GM19455 (cell line): ENCODE measurements at regions not wholly inside any gene's neighbourhood (a gene's known extent, or its start where the extent isn't known, plus 50 kb on each side); places are given as distances from the start of the nearest gene placed in this dataset.

ENCODE experiments used
- ATAC-seq: cut with Tn5 transposase; IDR thresholded peaks from one replicate; pipeline ENCODE4 v1.9.1; 2021; ENCODE audit not compliant: unreplicated experiment

DNA sequence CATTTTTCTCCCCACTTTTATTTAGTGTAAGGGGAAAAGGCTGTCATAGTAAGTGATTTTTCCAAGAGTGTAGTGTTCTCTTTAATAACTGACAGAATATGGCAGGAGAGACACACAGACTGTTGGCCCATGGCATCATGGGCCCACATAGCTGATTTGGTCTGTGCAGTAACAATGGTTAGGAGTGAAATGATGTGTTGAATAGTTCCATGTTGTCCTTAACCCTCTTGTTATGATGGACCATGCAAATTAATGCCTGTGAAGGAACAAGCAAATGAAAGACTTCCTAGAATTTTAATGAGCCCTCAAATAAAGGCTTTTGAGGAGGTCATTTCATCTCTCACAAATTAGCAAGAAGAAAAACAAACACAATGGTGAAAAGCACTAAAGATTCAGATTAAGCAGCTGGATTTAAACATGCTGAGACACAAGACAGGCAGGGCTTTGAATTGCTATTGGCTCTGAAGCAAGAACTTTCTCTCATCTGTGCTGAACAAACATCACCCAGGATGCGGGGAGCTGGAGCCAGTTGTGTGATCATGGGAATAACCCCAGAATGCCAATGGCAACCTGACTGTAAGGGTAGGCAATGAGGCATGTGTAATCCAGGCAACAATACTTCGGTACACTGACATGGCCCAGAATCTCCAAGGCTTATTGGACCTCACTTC, 136.7 kb upstream of the VEPH1 start:
- no peak for ATAC-seq

DNA sequence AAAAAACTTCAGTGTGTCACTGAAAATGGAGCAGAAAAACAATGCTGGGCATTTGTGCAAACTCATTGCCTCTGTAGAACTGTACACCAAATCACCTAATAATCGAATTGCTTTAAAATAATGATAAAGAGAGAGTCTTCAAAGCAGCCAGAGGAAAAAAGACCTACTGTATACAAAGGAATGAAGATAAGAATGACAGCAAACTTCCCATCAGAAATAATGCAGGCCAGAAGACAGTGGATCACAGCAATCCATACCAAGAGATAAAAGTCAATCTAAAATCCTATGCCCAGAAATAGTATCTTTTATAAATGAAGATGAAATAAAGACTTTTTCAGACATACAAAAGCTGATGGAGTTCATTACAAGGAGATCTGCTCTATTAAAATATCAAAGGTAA, 134.7 kb upstream of the VEPH1 start:
- no peak for ATAC-seq

- no peak for ATAC-seq
Measured at GRCh38 chr3:157633241-157633640, 130.0 kb upstream of the VEPH1 start.

- no peak for ATAC-seq
Measured at GRCh38 chr3:157632075-157632474, 128.9 kb upstream of the VEPH1 start.

DNA sequence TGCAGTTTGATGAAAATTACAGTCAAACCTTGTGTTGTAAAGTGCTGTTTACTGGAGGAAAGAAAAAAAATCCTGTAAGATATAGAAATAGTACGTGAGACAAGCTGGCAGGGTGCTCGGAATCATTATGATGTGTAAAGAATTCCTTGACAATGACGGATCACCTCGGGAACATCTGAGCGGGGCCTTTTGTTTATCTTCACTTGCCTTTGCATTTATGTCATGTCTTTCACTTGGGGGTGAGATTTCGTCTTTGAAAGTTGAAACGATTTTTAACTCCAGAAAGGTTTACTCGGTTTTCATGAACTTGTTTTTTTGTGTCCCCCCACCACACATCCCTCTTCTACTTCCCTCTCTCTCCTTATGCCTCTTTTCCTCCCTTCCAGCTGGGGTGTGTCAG, 128.3 kb upstream of the VEPH1 start:
- ATAC-seq, result no peak

DNA sequence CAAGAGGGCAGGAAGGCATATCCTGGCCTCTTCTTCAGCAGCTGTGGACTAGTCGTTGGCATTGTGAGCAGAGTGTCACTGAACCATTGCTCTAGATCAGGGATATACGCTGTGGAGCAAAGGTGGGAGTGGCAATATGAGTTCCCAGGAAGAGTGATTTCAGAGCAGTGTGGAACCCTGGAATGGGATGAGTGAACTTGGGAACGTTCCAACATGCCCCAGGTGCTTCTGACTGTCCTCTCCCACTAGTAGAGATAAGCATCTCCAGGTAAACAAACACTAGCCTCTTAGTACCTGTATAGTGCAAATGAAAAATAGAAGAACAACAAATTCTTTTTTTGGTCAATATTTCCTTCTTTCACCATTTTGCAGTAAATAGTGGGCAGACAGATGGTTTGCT, 123.6 kb upstream of the VEPH1 start:
- ATAC-seq, result no peak

- no peak for ATAC-seq
Measured at GRCh38 chr3:157624801-157625200, 121.6 kb upstream of the VEPH1 start.

- ATAC-seq, result no peak
Measured at GRCh38 chr3:157618886-157619285, 115.7 kb upstream of the VEPH1 start.

- ATAC-seq, result peak; percentile 82
Measured at GRCh38 chr3:157618075-157618760, 115.0 kb upstream of the VEPH1 start.

- ATAC-seq, result no peak
Measured at GRCh38 chr3:157614896-157615295, 111.7 kb upstream of the VEPH1 start.

GRCh38 chr3:157611536-157612076, 108.4 kb upstream of the VEPH1 start:
- ATAC-seq, result no peak

DNA sequence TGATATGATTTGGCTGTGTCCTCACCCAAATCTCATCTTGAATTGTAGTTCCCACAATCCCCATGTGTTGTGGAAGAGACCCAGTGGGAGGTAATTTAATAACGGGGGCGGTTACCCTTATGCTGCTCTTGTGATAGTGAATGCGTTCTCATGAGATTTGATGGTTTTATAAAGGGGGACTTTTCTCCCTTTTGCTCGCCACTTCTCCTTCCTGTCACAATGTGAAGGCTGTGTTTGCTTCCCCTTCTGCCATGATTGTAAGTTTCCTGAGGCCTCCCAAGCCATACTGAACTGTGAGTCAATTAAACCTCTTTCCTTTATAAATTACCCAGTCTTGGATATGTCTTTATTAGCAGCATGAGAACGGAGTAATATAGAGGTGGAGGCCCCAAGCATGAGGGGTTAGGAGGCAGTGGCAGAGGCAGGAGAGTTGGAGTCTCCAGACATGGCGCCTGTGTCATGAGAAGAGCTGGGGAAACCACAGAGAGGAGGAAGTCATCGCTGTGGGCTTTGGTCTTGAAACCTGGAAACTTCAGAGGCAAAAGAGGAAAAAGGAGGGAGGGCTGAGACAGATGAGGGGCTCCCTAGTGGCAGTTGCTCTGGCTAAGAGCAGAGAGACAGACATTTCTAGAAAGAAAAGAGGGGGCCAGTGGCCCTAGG, 107.8 kb upstream of the VEPH1 start:
- ATAC-seq, result no peak

DNA sequence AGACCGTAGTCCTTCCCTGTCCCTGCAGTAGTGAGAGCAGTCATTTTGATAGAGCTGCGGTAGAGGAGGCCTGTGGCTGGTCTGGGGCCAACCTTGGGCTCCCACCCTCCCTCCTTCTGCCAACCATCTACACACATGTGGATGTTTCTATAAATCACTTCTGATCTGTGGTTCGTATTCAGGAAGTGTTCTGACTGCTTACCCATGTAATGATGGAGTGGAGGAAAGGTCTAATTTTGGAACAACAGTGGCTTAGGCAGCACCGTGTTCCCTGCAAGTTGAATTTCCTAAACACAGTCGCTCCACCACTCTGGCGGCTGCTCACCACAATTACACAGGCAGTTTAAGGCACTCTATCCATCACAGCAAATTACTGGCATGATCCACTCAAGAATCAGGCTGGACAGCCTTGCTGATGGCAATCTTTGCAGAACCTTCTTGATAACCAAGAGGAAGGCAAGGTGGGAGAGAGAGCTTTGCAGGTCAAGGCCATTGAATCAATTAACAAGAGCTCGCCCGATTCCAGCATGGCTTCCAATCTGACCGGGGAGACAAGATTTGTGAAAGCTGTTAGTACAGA, 104.7 kb upstream of the VEPH1 start:
- ATAC-seq, result no peak

GRCh38 chr3:157606852-157607197, 103.6 kb upstream of the VEPH1 start:
- ATAC-seq, result no peak

DNA sequence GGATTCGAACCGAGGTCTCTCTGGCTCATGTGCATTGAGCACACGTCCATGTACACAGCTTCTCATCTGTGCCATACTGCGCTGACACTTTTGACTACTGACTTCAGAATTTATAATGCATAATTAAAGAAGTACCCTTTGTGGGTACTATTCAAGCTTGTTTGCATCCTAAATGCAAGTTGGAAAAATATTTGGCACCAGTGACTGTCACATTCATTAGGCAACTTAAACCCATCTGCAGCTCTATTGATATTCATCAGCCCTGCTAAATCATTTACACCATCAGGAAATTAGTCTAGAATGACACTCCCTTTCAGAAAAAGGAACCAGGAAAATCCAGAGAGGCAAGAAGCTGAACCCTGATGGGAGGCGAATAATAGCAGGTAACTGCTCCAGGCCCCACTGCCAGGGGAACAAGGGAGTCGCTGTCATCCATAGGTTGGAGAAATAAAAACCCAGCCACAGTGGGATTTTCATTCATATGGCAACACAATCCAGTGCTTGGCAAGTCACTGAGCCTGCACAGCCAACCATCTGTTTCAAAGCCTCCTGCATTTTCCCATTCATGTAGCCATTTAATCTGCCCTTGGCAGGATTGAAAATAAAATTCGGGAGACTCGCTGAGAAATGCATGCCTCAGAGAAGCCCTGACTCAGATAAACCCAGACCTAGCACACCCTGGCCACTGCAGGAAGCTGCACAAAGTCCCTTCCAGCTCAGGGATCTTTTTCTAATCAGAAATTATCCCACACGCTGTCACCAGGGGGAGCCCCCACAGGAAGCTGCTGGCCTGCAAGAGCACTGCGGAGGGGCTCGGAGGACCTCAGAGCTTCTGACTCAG, 103.0 kb upstream of the VEPH1 start:
- ATAC-seq, result peak; percentile 83

DNA sequence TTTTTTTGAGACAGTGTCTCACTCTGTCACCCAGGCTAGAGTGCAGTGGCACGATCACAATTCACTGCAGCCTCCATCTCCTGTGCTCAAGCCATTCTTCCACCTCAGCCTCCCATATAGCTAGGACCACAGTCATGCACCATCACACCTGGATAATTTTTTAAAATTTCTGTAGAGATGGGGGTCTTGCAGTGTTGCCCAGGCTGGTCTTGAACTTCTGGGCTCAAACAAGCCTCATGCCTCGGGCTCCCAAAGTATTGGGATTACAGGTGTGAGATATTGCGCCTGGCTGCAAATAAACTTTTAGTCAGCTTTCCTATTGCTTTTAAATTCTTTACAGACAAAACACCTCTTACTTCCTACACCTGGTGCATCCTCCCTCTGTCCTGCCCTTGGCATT, 102.1 kb upstream of the VEPH1 start:
- ATAC-seq, result no peak

GRCh38 chr3:157602424-157602823, 99.2 kb upstream of the VEPH1 start:
- ATAC-seq, result no peak

- ATAC-seq, result no peak
Measured at GRCh38 chr3:157595259-157595658, 92.0 kb upstream of the VEPH1 start.

DNA sequence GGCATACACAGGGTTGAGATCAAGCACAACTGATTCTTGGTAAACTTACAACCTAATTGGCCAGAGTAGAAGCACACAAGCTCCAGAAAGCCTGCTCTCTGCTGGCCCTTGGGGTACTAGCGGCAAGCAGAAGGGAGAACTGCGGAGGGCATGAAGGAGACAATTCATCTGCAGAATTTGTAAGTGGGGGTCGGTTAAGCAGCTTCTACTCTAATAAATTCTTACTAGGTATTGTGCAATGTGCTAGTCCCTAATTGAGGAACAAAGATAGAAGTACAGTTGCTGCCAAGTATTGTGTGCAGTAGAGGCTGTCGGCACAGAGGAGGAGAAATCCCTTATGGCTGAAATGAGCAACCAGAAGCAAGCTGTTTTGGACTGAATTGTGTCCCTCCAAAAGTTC, 91.2 kb upstream of the VEPH1 start:
- ATAC-seq, result no peak

DNA sequence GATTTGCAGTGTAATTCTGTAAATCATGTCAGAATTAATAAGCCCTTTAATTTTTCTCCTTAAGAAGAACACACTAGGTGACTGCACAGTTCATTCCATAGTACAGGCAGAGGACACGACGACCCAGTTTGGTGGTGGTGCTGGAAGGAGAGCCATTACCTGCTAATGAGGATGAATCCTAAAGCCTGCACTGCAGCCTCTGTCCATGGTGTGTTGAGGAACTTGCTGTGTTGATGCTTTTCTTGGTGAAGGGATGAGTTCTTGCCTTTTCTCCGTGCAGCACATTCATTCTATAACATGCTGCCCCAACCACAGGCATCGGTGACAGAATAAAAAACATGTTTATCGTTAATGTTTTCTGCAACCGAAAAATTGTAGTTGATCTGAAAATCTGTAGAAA, 89.6 kb upstream of the VEPH1 start:
- ATAC-seq, result no peak

GRCh38 chr3:157590273-157590672, 87.1 kb upstream of the VEPH1 start:
- no peak for ATAC-seq
